ENCODE measurements at regions not wholly inside any gene's neighbourhood (a gene's known extent, or its start where the extent isn't known, plus 50 kb on each side); places are given as distances from the start of the nearest gene placed in this dataset.

DNA sequence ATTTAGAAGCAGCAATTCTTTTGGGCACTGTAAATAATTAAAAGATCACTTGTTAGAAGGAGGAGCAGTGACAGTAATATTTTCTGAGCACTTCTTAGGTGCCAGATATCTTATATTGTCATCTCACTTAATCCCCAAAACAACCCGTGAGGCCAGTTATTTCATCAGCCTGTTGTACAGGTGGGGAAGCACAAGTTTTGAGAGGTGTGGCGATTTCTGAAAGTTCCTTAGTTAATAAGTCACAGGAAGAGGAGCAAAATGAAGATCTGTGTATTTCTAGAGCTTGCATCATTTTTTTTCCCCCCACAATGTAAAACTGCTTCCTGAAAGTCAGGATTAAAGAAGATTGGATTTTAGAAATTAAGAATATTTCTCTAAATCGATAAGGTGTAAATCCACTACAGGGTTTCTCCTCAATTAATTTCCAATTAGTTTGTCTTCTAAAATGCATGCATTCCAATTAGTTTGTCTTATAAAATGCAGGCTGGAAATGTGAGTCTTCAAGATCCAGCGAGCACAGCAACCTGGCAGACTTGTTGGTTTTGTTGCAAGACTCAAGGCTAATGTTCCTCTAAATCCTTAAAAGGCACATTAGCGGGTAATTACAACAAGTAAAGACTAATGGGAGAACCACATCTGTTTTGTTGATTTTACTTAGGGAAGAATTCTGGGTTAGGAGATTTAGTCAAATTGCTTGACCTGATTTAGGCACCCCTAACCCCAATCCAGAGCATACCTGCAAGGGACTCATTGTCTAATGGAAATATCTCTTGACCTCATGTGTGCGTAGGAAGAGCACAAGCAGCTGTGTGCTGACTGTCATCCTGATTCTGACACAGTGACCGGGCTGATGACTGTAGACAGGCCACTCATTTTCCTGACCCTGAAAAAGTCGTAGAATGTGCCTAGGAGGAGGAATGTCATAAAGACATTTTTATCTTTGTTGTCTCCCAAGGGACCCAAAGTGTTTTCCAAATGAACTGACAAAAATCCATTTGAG is 272.0 kb downstream of the BAMBI start:
- TF ChIP-seq, protein P1, sequence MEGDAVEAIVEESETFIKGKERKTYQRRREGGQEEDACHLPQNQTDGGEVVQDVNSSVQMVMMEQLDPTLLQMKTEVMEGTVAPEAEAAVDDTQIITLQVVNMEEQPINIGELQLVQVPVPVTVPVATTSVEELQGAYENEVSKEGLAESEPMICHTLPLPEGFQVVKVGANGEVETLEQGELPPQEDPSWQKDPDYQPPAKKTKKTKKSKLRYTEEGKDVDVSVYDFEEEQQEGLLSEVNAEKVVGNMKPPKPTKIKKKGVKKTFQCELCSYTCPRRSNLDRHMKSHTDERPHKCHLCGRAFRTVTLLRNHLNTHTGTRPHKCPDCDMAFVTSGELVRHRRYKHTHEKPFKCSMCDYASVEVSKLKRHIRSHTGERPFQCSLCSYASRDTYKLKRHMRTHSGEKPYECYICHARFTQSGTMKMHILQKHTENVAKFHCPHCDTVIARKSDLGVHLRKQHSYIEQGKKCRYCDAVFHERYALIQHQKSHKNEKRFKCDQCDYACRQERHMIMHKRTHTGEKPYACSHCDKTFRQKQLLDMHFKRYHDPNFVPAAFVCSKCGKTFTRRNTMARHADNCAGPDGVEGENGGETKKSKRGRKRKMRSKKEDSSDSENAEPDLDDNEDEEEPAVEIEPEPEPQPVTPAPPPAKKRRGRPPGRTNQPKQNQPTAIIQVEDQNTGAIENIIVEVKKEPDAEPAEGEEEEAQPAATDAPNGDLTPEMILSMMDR (conservative IDR thresholded peaks at IDR 0.05 in 1 of 2, IDR thresholded peaks at IDR 0.05 in 1 of 2; ENCODE audit: low read depth in 1 of 2, low read length in 2 of 2), result no peak
- no peak for TF ChIP-seq EZH2 (IDR thresholded peaks at IDR 0.05; ENCODE audit: low read length, missing control alignments)

All from fibroblast of lung (primary cell).